HG03457 (cell line): ENCODE measurements at regions not wholly inside any gene's neighbourhood (a gene's known extent, or its start where the extent isn't known, plus 50 kb on each side); places are given as distances from the start of the nearest gene placed in this dataset.
"Not testable (repeated sequence)": the region's sequence is repeated elsewhere in the genome, so short reads cannot be mapped to it uniquely, and the experiment has no call there.

ENCODE experiments used
- ATAC-seq: cut with Tn5 transposase; IDR thresholded peaks from one replicate; pipeline ENCODE4 v1.9.1; 2021; ENCODE audit warnings: moderate number of reproducible peaks; ENCODE audit not compliant: unreplicated experiment

DNA sequence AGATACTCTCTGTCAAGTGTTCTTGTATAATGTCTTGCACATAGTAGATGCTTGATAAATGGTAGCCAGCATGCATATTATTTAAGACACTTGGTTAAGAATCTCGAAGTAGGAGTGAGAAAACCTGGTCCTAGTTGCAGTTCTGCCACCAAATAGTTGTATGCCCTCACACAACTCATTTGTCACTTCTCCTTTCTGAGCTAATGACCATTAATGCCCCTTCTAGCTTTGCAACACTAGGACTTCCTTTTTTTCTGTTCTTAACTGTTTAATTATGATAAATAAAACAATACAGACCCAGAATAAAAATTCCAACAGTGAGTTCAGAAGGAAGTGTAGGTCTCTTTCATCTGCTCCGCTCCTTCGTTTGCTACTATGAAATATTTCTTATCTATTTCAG, 453.6 kb downstream of the TMEM135 start:
- ATAC-seq, result no peak

DNA sequence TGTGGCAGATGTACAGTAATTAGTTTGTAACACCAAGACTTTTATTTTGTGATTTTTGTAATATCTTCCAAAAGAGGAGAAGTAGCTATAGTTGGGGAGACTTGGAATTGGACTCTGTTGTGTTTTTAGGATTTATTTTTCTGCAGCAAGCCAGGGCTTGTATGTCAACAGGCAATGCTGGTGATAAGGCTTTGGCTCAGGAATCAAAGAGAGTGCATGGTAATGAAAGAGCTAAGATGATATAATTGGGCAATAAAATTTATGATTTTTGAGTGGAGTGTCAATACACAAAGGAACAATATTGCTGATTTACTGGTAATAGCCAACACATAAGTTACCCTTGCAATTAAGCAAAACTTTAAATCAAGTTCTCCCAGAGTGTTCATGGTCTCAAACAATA, 452.9 kb downstream of the TMEM135 start:
- ATAC-seq, result no peak

DNA sequence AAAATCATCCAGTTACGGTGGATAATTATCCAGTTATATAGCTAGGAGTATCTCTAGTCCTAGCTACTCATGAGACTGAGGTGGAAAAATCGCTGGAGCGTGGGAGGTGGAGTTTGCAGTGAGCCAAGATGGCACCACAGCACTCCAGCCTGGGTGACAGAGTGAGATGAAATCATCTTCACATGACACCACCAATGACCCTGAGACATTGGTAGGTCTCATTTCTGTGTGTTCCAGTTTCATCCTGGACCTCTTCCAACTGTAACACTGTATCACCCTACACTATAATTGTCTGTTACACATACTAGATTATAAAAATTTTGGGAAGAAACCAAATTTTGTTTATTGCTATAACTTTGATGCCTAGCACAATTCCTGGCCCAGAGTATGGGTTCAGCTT, 446.8 kb downstream of the TMEM135 start:
- ATAC-seq, result no peak

DNA sequence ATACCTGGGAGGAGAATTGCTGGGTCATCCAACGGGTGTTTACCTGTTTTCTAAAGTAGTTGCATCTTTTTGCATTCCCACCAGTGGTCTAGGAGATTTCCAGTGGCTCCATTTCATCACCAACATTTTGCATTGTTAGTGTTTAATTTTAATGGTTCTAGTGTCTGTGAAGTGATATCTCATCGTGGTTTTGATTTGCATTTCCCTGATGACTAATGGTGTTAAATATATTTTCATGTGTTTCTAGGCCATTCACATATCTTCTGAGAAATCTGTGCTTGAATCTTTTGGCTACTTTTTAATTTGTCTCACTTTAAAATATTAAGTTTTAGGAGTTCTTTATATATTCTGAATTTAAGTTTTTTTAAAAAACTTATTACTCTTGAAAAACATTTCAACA, 439.6 kb downstream of the TMEM135 start:
- no peak for ATAC-seq

DNA sequence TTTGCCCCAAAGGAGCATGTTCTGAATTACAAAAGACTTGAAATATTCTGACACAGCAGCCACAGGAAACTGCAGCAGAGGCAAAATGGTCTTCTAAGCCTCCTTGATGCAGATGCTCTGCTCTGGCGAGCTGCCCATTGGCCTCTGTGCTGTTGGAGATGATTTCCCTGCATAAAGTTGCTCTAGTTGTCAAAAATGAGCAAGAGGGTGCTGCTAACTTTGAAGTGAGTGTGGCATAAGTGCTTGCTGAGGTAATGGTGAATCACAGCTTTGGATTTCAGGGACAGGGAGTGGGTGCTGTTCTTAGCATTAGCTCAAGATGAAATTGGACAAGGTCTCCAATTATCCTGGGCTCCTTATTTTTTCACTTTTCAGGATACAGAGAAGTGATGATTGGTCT, 435.4 kb downstream of the TMEM135 start:
- no peak for ATAC-seq

DNA sequence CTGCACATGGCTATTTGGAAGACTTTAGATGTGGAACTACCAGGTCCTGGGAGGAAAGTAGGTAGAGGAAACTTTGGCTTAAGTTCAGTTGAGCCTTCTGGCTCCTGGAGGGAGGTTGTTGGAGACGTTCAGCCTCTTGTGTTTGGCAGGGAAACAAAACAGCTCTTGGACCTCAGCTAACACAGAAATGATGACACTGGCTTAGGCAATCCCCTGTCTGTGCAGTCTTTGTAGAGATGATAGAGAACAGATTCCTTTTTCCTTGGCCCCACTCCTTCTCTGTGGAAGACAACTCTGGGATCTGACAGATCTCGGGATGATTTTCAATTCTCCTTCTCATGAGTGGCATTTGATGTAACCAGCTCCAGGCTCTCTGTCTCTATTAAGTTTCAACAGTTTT, 428.5 kb downstream of the TMEM135 start:
- ATAC-seq, result no peak

DNA sequence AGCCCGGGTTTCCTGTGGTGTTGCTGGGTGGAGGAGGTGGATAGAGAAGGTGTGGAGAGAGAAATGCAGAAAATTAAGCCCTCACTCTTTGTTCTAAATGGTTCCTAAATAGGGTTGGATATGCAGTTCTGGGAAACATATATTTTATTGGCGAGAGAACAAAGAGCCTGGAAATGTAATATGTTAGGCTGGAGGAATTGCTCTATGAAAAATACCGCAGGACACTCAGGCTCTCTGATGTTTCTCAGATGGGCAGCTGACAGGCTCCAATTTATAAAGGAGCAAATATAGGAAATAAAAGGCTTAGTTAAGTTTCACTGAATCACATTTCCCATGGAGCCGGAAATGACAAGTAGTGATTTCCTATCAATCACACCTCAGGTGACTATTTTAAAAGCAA, 428.0 kb downstream of the TMEM135 start:
- no peak for ATAC-seq

DNA sequence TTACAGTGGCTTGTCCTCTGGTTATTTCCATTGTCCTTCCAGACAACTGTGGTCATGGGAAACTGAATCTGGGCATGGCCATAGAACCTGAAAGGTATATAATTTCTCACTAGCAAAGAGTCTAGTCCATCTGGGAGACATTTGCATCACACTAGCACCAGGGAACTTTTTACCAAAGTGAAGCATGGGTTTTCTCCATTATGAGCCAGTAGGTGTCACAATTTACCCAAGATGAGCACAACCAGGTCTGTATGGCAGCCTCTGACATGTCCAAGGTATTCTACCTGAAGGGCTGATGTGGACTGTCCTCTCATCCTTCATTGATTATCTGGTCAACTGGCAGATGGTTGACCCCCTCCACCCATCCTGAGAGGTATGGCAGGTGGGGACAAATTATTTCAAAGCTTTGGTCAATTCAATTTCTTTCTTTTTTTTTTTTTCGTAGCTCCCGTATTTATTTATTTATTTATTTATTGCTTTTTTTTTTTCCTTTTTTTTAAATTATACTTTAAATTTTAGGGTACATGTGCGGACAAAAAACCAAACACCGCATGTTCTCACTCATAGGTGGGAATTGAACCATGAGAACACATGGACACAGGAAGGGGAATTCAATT, 425.9 kb downstream of the TMEM135 start:
- no peak for ATAC-seq

DNA sequence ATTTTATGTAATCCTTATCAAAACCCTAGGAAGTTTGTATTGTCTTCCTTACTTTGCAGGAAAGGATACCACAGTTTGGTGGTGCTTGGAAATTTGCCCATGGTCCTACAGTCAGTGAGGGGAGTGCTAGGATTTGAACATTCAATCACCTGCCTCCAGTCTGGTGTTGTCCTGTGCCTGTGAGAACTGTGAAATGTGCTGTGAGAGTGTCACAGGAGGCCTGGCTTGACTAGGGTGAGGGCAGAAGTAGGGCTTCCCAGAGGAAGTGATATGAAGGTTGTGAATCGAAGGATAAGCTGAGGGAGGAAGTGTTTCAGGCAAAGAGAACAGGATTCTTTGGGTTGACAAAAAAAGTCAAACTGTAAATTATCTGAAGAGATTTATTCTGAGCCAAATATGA, 424.4 kb downstream of the TMEM135 start:
- no peak for ATAC-seq

DNA sequence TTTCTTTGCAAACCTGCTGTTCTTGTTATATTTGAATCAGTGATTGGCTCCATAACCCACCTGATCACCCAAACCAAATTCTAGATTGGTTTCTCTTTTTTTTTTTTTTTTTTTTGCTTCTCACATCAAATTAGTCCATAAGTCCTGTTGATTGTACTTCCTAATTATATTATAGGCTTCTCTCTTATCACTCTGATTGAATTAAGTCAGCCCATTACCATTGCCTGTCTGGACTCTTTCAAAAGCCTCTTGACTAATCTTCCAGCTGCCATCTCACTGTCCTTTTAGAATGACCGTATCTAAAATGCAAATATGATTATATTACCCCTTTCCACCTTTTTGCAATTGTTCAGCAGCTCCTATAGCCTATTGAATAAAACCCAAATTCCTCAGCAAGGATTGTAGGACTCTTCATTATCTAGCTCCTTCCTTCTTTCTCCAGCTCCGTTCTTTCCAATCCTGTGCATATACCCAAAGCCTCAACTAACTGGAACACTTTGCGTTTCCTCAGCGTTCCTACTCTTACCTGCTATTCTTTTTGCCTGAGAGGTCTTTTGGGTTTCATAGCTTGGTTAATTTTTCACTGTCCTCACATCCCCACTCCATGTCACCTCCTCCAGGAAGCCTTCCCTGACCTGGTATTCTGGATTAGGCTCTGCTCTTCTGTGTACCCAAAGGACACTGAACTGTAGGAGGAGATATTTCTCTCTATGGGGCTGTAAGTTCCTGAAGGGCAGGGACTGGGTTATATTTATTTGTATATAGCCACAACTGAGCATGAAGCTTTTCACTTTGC, 423.3 kb downstream of the TMEM135 start:
- ATAC-seq, result no peak

DNA sequence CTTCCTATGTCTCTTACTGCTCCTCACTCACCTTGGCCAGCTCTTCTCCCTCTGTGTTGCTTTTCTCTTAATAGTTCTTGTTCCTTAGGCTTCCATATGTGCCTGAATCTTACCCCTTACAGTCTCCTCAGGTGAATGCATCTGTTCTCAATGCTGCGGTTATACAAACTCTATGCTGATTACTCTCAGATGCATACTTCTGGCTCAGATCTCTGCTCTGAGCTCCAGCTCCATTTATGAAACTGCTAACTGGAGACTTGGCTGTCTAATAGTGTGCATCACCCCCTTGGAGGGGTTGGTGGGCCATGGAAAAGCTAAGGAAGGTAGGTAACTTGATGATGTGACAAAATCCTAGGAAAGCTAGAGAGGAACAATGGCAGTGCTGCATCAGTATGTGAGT, 422.5 kb downstream of the TMEM135 start:
- no peak for ATAC-seq

DNA sequence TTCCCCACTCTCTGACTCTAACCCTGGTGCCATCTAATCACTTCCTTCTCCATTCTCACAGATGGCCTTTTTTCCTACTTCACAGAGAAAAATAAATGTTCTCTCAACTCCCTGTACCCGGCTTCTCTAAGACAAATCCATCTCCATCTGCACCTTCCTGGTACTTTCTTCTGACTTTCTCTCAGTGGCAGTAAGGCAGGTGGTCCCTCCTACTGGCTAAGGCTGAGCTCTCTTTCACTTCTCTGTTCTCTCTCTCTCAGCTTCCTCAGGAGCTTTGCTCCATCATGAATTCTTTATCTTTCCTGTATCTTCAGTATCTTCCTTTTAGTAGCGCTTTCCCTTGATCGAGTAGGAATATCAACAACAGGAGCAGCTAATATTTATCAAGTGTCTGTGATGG, 421.6 kb downstream of the TMEM135 start:
- ATAC-seq, result no peak

DNA sequence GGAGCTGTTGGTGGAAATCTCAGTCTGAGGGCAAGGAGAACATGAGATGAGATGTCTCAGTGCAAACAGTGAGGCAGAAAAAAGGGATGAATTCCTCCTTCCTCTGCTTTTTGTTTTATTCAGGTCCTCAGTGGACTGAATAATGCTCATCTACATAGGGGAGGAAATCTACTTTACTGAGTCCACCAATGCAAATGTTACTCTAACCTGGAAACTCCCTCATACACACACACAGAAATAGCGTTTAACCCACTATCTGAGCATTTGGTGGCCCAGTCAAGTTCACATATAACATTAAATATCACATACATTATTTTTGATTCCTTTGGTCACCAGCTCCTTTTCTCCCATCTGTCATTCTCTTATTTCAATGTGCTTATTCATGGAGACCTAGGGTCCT, 418.8 kb downstream of the TMEM135 start:
- no peak for ATAC-seq

DNA sequence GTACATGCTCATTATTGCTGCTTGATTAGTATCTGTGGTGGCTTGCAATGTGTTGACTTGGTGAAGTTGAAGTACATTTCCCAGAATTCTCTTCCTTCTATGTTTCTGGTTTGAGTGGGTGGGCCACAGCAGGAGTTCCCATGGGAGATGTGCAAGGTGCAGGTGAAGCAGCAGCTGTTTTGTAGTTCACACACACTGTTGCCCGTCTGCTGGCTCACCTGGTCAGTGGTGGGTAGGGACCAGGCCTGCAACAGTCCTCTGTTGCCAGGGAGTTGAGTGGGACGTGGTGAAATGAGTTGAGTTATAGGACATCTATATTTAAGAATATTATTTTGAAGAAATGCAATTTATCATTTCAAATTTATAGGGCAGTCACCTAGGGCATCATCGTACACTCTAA, 417.4 kb downstream of the TMEM135 start:
- no peak for ATAC-seq

DNA sequence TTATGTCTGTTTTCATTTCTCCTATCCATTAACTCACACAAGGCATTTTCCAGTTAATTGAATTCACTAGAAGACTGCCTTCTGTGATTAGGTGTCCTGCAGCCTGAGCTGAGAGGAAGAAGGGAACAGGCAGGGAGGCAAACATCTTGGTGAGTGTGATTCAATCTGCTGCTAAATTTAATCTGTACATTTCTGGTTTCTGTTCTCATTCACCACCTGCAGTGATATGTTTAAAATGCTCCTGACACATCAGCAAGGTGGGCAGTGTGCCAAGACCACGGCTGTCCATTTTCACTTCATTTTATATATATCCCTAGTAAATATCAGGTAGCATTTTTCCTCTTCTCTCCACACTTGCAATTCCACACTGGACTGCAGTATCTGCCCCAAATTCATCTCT, 416.5 kb downstream of the TMEM135 start:
- ATAC-seq, result no peak

DNA sequence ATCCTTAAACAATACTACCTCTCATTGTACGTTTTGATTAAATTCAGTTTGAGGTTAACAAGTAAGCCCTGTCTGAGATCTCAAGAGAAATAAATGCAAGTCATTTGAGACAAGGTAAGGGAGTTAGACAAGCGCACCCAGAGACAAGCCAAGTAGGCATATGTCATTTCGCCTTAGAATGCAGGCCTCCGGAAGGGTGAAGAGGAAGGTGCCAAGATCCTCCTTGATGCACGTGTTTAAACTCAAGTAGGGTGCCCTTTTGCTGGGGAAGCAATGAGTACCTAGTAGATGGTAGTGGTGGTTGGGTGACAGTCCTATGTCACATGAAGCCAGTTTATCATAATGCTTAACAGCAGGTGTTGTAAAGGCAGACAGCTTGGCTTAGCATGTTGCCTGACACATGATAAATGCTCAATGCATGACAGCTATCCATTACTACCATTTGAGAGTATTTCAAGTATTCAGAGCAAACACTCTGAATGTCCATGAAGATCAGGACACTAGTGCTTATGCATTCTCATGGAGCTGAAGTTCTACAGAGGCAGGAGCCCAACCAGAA, 415.9 kb downstream of the TMEM135 start:
- no peak for ATAC-seq

DNA sequence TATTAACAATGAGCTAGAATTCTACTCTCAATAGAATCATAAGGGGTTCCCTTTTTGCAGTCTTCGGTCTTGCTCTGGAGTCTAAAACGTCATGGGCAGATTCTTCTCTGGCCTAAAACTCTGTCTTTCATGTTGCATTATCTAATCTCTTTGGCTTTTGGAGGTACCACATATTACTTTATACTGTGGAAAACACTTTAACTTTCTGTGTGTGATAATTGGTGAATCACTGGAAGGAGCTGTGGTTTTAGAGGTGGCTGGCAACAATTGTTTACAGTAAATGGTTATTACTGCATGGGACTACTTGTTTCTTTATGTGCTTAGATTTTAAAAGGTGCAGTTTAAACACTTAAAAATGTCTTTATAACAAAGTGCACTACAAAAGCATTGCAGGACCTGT, 414.3 kb downstream of the TMEM135 start:
- ATAC-seq, result not testable (repeated sequence)

DNA sequence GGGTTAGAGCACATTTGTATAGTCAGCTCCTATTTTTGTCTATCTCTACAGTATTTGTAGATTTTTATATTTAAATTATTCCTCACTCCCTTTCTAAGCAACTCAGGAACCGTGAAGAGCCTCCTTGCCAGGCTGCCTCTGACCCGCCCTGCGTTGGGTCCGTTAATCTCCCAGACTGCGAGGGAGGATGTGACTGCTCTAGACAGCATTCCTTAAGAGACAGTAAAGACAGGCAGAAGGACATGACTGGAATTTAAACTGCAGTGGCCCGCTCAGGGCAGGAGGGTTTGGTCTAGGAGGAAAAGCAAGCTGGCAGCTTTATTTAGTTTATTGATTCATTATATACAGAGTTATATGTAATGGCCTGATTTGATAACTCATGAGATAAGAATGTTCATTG, 413.7 kb downstream of the TMEM135 start:
- ATAC-seq, result no peak

DNA sequence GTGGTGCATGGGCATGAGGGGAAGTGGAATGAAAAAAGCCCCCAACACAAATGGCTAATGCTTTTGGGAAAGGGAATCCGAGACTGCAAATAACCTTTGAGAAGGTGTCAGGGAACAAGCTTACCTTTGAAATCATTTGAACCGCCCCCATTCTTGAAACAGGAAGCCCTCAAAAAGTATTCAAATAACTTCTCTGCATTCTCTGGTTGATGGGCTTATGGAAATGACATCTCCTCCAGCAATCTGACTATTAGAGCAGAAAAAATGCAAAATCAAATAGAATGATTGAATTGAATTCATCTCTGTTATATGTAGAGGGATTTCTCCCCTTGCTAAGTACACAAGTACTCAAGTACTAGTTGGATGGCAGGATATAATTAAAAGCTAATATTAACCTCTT, 409.9 kb downstream of the TMEM135 start:
- no peak for ATAC-seq

DNA sequence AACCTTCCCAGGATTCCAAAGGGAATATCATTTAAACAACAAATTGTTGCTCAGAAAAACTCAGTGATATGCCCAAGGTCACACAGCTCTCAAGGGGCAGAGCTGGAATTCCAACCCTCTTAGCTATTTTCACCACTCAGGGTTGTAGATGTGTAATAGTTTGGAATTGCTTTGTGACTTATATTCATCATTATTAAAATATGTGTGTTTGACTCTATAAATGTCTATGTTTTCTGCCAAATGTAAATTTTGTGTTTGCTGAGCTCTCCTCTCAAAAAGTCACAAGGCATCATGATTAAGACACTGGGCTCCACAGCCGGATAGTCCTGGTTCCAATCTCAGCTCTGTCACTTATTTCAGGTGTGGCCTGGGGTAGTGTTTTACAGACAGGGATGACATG, 407.3 kb downstream of the TMEM135 start:
- ATAC-seq, result no peak

DNA sequence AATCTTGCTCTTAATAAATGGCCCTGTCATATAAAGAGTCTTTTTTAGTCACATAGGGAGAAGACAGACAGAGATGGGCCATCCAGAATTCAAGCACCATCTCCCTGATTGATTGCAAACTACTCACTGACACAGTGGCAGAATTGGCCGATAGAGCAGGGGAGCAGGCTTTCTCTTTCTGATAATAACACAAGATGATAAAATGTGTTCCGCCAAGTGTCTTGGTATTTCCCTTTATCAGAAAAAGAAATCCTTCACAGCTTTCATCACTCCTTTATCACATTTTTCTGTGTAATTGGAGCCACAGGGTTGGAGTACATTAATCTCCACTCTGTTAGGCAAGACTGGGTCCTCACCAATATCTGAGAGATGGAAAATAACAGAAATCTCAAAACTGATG, 406.0 kb downstream of the TMEM135 start:
- ATAC-seq, result no peak

DNA sequence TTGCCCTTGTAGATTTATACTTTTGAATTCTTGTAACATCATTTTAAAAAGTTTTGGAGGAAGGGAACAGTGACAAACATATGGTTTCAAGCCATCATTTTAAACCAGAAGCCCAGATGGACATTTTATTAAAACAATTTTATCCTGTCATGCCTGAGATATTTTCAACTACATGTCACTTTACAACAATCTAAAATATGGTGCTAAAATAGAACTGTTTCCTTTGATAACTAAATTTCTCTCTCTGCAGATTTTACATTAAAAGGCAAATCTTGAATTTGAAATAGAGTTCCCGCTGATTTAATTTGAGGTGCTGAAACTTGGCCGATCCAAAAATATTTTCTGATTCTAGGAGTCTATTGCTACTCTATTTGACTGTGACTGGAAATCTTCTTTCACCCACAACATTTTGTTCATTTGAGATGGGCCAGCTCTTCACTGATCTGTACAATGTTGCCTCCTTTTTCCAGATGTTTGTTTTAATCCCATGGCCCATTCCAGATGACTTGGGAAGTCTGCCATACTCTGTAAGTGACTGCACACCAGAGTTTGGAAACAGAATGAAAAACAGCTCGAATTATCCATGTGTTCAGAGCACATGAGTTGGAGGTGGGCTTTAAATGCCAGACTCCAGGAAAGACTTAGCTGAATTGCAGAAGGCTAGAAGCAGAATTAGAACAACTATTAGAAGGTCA, 402.5 kb downstream of the TMEM135 start:
- ATAC-seq, result no peak
